SK-N-SH treated with all-trans-retinoic acid at 6 μM for 48 hours (cell line): ENCODE measurements at regions not wholly inside any gene's neighbourhood (a gene's known extent, or its start where the extent isn't known, plus 50 kb on each side); places are given as distances from the start of the nearest gene placed in this dataset.
A peak's percentile ranks its signal among the peaks of the same experiment; 100 is the strongest.

Experiments
- ATAC-seq: fragments of 200-7000 bp; cut with Tn5 transposase; 3 replicates; pipeline ENCODE4 v1.9.1; 2020; ENCODE audit warnings: mild to moderate bottlenecking, moderate library complexity
- ARNTL ChIP-seq: fragments of 450-650 bp; formaldehyde crosslinking; IDR thresholded peaks from 2 replicates; pipeline ENCODE4 v1.5.0; 2020; ENCODE audit warnings: low read depth, mild to moderate bottlenecking, moderate library complexity, borderline replicate concordance
- CREB5 ChIP-seq: fragments of 250-450 bp; sonication (Bioruptor Pico); IDR thresholded peaks from 2 replicates; pipeline ENCODE4 v1.5.1; 2020; ENCODE audit warnings: low read depth, mild to moderate bottlenecking, moderate library complexity
- CSDC2 ChIP-seq: fragments of 250-450 bp; sonication (Bioruptor Pico); IDR thresholded peaks from 2 replicates; pipeline ENCODE4 v1.5.0; 2020; ENCODE audit warnings: mild to moderate bottlenecking, moderate library complexity
- CSRNP3 ChIP-seq: fragments of 250-450 bp; sonication (Bioruptor Pico); IDR thresholded peaks from 2 replicates; pipeline ENCODE4 v1.5.1; 2021; ENCODE audit warnings: mild to moderate bottlenecking, moderate library complexity
- ESRRG ChIP-seq: fragments of 250-450 bp; sonication (Bioruptor Pico); IDR thresholded peaks from 2 replicates; pipeline ENCODE4 v1.6.1; 2021; ENCODE audit warnings: mild to moderate bottlenecking
- GLIS3 ChIP-seq: fragments of 250-450 bp; sonication (Bioruptor Pico); IDR thresholded peaks from 2 replicates; pipeline ENCODE4 v1.5.0; 2020; ENCODE audit warnings: mild to moderate bottlenecking, moderate library complexity
- OSR1 ChIP-seq: fragments of 250-450 bp; sonication (Bioruptor Pico); IDR thresholded peaks from 2 replicates; pipeline ENCODE4 v1.8.0; 2022; ENCODE audit warnings: moderate library complexity, mild to moderate bottlenecking, inconsistent platforms
- PATZ1 ChIP-seq: fragments of 250-450 bp; sonication (Bioruptor Pico); IDR thresholded peaks from 2 replicates; pipeline ENCODE4 v1.8.0; 2020; ENCODE audit warnings: mild to moderate bottlenecking, moderate library complexity, borderline replicate concordance
- POU6F1 ChIP-seq: fragments of 250-450 bp; sonication (Bioruptor Pico); IDR thresholded peaks from 2 replicates; pipeline ENCODE4 v1.8.0; 2021; ENCODE audit warnings: low read depth, mild to moderate bottlenecking, moderate library complexity, borderline replicate concordance
- PPARA ChIP-seq: fragments of 250-450 bp; sonication (Bioruptor Pico); IDR thresholded peaks from 2 replicates; pipeline ENCODE4 v1.5.0; 2020; ENCODE audit warnings: mild to moderate bottlenecking, borderline replicate concordance
- RARB ChIP-seq: fragments of 250-450 bp; sonication (Bioruptor Pico); IDR thresholded peaks from 2 replicates; pipeline ENCODE4 v1.8.0; 2021; ENCODE audit warnings: mild to moderate bottlenecking, moderate library complexity
- SNAI2 ChIP-seq: fragments of 250-450 bp; sonication (Bioruptor Pico); IDR thresholded peaks from 2 replicates; pipeline ENCODE4 v1.5.0; 2020; ENCODE audit warnings: mild to moderate bottlenecking, moderate library complexity
- TCF4 ChIP-seq: fragments of 250-450 bp; sonication (Bioruptor Pico); IDR thresholded peaks from 2 replicates; pipeline ENCODE4 v1.8.0; 2021; ENCODE audit warnings: mild to moderate bottlenecking, moderate library complexity, borderline replicate concordance
- TOX ChIP-seq: fragments of 250-450 bp; sonication (Bioruptor Pico); IDR thresholded peaks from 2 replicates; pipeline ENCODE4 v1.8.0; 2021; ENCODE audit warnings: mild to moderate bottlenecking, moderate library complexity, borderline replicate concordance
- TSHZ2 ChIP-seq: fragments of 250-450 bp; sonication (Bioruptor Pico); IDR thresholded peaks from 2 replicates; pipeline ENCODE4 v1.5.0; 2020; ENCODE audit warnings: mild to moderate bottlenecking, moderate library complexity
- ZC3H10 ChIP-seq: fragments of 250-450 bp; sonication (Bioruptor Pico); IDR thresholded peaks from 2 replicates; pipeline ENCODE4 v1.5.1; 2021; ENCODE audit warnings: mild to moderate bottlenecking, moderate library complexity
- ZFP3 ChIP-seq: fragments of 250-450 bp; sonication (Bioruptor Pico); IDR thresholded peaks from 2 replicates; pipeline ENCODE4 v1.5.0; 2020; ENCODE audit warnings: mild to moderate bottlenecking, moderate library complexity
- ZFP30 ChIP-seq: fragments of 450-650 bp; formaldehyde crosslinking; IDR thresholded peaks from 2 replicates; pipeline ENCODE4 v1.5.0; 2022; ENCODE audit warnings: mild to moderate bottlenecking, moderate library complexity
- ZNF70 ChIP-seq: fragments of 450-650 bp; formaldehyde crosslinking; IDR thresholded peaks from 2 replicates; pipeline ENCODE4 v1.5.0; 2020; ENCODE audit warnings: mild to moderate bottlenecking, moderate library complexity
- ZNF8 ChIP-seq: fragments of 450-650 bp; formaldehyde crosslinking; IDR thresholded peaks from 2 replicates; pipeline ENCODE4 v1.5.0; 2020; ENCODE audit warnings: mild to moderate bottlenecking, moderate library complexity

DNA sequence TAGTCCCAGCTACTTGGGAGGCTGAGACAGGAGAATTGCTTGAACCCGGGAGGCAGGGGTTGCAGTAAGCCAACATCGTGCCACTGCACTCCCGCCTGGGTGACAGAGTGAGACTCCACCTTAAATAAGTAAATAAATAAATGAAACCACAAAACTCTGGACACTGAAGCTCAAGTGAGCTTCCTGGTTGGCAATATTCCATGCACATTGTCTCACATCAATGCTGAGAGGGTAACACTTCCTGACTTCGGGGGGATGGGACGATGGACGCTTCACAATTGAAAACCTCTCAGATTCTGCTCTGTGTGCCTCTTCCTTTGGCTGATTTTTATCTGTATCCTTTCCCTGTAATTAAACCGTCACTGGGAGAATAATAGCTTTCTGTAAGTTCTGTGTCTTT is 70.0 kb upstream of the ZNF644 start (continued):
- no peak for TF ChIP-seq TSHZ2
- no peak for TF ChIP-seq RARB
- TF ChIP-seq ESRRG: no peak
- TF ChIP-seq ZNF8 (CRISPR knock-in tag): no peak
- no peak for TF ChIP-seq PPARA (CRISPR knock-in tag)
- no peak for TF ChIP-seq CSDC2 (CRISPR knock-in tag)
- no peak for TF ChIP-seq PATZ1
- TF ChIP-seq ARNTL: no peak

GRCh38 chr1:91080650-91081049 is 58.8 kb upstream of the ZNF644 start:
- ATAC-seq: no peak
- TF ChIP-seq ZFP3 (CRISPR knock-in tag) (no peak), ZNF70 (CRISPR knock-in tag) (no peak), TSHZ2 (no peak), SNAI2 (CRISPR knock-in tag) (no peak), OSR1 (CRISPR knock-in tag) (no peak), TOX (CRISPR knock-in tag) (no peak), CSDC2 (CRISPR knock-in tag) (no peak), ZNF8 (CRISPR knock-in tag) (no peak), ZC3H10 (CRISPR knock-in tag) (no peak), POU6F1 (CRISPR knock-in tag) (no peak)
- TF ChIP-seq, all 23 proteins: peak for 0

GRCh38 chr1:91078859-91079258 is 57.0 kb upstream of the ZNF644 start:
- no peak for TF ChIP-seq CSRNP3
- peak; percentile 31; the same call in 1 of the 2 replicates for TF ChIP-seq ZFP30 (CRISPR knock-in tag)
- TF ChIP-seq RARB: no peak
- ATAC-seq: no peak

DNA sequence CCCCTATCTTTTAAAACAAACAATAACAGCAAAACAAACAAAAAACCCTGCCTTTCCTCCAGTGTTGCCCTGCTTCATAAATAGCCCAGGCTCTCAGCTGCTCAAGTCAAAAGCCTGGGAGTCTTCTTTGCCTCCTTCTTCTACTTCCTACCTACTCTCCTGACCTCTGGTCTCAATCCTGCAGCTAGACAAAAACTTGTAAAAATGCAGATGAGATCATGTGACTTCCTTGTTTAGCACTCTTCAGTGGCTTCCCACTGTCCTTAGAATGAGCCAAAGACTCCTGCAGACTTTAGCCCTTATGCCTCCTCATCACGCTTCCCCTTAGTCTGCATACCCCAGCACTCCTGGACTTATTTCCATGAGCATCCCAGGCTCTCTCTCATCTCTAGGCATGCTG is 55.0 kb upstream of the ZNF644 start:
- no peak for ATAC-seq
- TF ChIP-seq PATZ1: no peak
- no peak for TF ChIP-seq PPARA (CRISPR knock-in tag)
- no peak for TF ChIP-seq ESRRG
- no peak for TF ChIP-seq TOX (CRISPR knock-in tag)
- TF ChIP-seq ZC3H10 (CRISPR knock-in tag): no peak
- TF ChIP-seq GLIS3 (CRISPR knock-in tag): no peak
- TF ChIP-seq POU6F1 (CRISPR knock-in tag): no peak
- no peak for TF ChIP-seq TCF4 (CRISPR knock-in tag)
- no peak for TF ChIP-seq ZNF8 (CRISPR knock-in tag)
- no peak for TF ChIP-seq CREB5 (CRISPR knock-in tag)
- TF ChIP-seq OSR1 (CRISPR knock-in tag): no peak
